ENCODE measurements at regions not wholly inside any gene's neighbourhood (a gene's known extent, or its start where the extent isn't known, plus 50 kb on each side); places are given as distances from the start of the nearest gene placed in this dataset.

DNA sequence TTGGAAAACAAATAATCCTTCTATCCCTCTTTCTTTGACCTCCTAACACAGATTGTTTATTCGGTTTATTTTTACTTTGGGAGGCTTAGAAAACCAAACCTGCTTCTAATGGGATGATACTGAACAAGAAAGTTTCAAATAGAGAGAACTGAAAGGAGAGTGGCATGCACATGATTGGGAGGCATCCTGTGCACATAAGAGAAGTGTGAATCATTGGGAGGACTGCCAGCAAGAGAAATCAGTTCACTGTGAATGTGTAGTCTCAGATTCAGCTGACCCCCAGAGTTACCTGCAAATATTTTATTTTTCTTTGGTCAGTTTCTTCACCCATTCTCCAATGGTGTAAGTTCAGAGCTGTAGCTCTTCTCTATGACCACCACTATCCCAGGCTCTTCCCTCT lies 1363.2 kb upstream of the ACVR2A start:
- no peak overlapping the region for H3K4me3 ChIP-seq (replicated peaks; ENCODE audit: low read depth, low read length)
- TF ChIP-seq, protein P1, sequence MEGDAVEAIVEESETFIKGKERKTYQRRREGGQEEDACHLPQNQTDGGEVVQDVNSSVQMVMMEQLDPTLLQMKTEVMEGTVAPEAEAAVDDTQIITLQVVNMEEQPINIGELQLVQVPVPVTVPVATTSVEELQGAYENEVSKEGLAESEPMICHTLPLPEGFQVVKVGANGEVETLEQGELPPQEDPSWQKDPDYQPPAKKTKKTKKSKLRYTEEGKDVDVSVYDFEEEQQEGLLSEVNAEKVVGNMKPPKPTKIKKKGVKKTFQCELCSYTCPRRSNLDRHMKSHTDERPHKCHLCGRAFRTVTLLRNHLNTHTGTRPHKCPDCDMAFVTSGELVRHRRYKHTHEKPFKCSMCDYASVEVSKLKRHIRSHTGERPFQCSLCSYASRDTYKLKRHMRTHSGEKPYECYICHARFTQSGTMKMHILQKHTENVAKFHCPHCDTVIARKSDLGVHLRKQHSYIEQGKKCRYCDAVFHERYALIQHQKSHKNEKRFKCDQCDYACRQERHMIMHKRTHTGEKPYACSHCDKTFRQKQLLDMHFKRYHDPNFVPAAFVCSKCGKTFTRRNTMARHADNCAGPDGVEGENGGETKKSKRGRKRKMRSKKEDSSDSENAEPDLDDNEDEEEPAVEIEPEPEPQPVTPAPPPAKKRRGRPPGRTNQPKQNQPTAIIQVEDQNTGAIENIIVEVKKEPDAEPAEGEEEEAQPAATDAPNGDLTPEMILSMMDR (IDR thresholded peaks at IDR 0.05; ENCODE audit: low read depth, low read length, missing control alignments) = no peak
- DNase-seq (ENCODE audit: extremely low read depth, low read depth) = no peak

DNA sequence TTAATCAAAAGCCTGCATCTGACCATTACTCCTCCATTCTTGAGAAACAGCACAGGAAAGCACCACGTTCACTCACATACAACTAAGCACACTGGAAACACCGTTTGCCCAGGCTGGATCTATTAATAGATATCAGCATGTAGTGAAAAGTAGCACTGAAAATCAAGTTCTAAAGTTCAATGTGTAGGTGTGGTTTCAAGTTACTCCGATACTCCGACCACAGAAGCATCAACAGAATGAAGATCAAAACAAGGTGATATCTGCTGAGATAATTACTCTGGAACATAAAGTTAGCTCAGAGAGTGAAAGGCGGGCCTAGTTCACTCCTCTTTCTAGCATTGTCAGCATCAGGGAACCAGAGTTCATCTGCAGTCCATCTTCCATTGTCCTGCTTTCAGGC lies 1367.4 kb upstream of the ACVR2A start:
- DNase-seq (ENCODE audit: extremely low read depth, low read depth) = no peak
- H3K4me3 ChIP-seq (replicated peaks; ENCODE audit: low read depth, low read length) = no peak overlapping the region
- TF ChIP-seq, protein P1 (IDR thresholded peaks at IDR 0.05; ENCODE audit: low read depth, low read length, missing control alignments) = no peak

DNA sequence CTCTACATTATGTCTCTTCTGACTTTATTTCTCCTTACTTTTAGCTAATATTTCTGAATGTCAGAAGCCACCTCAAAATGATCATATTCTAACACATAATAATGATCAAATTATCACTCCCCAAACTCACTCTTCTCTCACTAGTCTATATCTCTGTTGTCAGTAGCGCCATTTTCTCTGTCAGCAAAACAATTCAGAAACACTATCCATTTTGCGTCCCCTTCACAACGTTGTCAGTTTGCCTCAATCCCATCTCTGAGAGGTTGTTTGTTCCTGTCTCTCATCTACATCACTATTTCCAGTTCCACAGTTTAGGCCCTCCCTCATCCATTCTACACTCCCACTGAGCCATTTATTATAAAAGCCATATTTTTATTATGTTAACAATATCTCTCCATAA lies 1376.3 kb upstream of the ACVR2A start:
- no peak overlapping the region for H3K4me3 ChIP-seq (replicated peaks; ENCODE audit: low read depth, low read length)
- DNase-seq (ENCODE audit: extremely low read depth, low read depth) = no peak
- TF ChIP-seq, protein P1 (IDR thresholded peaks at IDR 0.05; ENCODE audit: low read depth, low read length, missing control alignments) = no peak

DNA sequence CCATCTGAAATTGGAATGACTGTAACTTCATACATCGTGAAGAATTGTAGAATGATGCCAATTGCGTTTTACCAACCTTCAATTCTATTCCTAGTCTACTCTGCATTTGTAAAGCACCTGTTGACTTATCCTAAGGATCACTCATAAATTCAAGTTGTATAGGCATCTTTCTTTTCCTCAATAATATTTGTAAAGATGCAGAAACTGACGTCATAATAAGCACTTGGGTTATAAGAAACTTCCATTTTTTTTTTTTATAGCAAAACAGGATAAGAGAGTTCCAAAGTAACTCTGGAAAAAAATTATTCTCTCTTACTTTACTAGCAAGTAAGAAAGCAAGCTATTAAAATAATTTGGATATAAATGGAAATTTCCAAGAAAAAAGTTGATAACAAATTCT lies 1377.4 kb upstream of the ACVR2A start:
- H3K4me3 ChIP-seq (replicated peaks; ENCODE audit: low read depth, low read length) = no peak overlapping the region
- TF ChIP-seq, protein P1 (IDR thresholded peaks at IDR 0.05; ENCODE audit: low read depth, low read length, missing control alignments) = no peak
- no peak for DNase-seq (ENCODE audit: extremely low read depth, low read depth)

DNA sequence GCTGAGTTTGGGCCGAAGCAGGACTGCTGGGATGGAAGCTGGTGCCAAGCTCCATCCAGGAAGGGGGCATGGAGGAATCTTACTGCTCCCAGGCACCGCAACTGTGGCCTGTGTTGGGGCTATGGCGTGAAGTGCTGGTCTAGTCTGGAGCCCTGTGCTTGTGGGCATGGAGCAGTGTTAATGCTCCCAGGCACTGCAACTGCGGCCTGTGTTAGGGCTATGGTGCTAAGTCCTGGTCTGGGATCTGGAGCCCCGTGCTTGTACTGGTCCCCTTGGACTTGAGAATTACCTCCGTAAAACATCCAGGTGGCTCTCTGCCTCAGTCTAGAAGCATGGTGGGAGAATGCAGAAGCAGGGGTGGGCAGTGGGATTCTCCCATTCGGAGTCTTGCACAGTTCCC lies 1379.4 kb upstream of the ACVR2A start:
- DNase-seq (ENCODE audit: extremely low read depth, low read depth) = no peak
- TF ChIP-seq, protein P1 (IDR thresholded peaks at IDR 0.05; ENCODE audit: low read depth, low read length, missing control alignments) = no peak
- no peak overlapping the region for H3K4me3 ChIP-seq (replicated peaks; ENCODE audit: low read depth, low read length)

DNA sequence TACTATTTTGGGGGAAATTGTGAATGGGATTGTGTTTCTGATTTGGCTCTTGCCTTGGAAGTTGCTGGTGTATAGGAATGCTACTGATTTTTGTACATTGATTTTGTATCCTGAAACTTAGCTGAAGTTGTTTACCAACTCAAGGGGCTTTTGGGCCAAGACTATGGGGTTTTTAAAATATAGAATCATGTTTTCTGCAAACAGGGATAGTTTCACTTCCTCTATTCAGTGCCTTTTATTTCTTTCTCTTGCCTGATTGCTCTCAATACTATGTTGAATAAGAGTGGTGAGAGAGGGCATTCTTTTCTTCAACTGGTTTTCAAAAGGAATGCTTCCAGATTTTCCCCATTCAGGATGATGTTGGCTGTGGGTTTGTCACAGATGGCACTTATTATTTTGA lies 1383.8 kb upstream of the ACVR2A start:
- TF ChIP-seq, protein P1 (IDR thresholded peaks at IDR 0.05; ENCODE audit: low read depth, low read length, missing control alignments) = no peak
- DNase-seq (ENCODE audit: extremely low read depth, low read depth) = no peak
- H3K4me3 ChIP-seq (replicated peaks; ENCODE audit: low read depth, low read length) = no peak overlapping the region

DNA sequence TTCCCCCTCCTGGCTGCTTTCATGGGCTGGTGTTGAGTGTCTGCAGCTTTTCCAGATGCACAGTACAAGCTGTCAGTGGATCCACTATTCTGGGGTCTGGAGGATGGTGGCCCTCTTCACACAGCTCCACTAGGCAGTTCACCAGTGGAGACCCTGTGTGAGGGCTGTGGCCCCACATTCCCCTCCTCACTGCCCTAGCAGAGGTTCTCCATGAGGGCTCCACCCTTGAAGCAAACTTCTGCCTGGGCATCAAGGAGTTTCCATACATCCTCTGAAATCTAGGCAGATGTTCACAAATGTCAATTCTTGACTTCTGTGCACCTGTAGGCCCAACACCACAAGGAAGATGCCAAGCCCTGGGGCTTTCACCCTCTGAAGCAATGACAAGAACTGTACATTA lies 1386.2 kb upstream of the ACVR2A start:
- TF ChIP-seq, protein P1 (IDR thresholded peaks at IDR 0.05; ENCODE audit: low read depth, low read length, missing control alignments) = no peak
- no peak for DNase-seq (ENCODE audit: extremely low read depth, low read depth)
- no peak overlapping the region for H3K4me3 ChIP-seq (replicated peaks; ENCODE audit: low read depth, low read length)

Measured in HFF-Myc (cell line).